RCC 7860 (cell line): ENCODE measurements at regions not wholly inside any gene's neighbourhood (a gene's known extent, or its start where the extent isn't known, plus 50 kb on each side); places are given as distances from the start of the nearest gene placed in this dataset.
A peak's percentile ranks its signal among the peaks of the same experiment; 100 is the strongest.
"Not testable (repeated sequence)": the region's sequence is repeated elsewhere in the genome, so short reads cannot be mapped to it uniquely, and the experiment has no call there.

ENCODE experiments used
- DNase-seq: peaks from one replicate; pipeline ENCODE4 v3.0.0-alpha.2; 2015; ENCODE audit warnings: low spot score
- FAIRE-seq: peaks from 2 replicates; lab custom pipeline; 2012; peaks lifted over from hg19 to GRCh38; lab: Jason Lieb, UNC

DNA sequence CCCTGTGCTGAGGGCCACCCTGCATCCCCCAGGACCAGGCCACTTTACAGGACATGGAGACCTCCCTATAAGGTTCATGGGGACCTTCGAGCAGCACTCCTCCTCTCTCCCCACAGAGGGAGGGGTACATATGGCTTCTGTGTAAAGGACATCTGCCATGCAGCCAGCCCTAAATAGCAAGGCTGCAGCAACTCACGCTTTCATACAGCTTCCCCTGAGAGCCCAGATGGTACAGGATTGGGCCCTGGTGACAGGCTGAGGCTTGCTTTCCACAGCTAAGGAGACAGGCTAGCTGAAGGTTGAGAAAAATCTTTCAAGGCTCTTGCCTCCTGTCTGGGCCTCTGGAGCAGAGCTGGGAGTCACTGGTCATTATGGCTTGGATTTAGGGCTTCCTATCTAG lies 147.0 kb upstream of the ZNF366 start:
- DNase-seq (no peak), FAIRE-seq (no peak)

DNA sequence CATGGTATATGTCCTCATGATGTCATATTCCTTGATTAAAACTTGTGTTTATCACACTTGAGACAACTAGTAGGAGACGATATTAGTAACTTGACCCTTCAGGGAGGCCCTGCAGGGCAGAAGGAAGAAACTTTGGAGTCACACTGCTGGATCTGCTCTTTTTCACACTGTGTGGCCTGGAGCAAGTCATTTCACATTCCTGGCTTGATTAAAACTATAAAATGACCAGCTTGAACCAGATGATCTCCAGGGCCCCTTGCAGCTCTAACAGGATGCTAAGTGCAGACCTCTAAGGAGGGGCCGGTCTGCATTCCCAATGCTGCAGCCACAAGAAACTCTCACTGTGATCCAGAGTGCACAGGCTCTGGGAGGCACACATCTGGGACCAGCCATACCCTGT lies 146.4 kb upstream of the ZNF366 start:
- no peak for DNase-seq
- FAIRE-seq, result no peak

DNA sequence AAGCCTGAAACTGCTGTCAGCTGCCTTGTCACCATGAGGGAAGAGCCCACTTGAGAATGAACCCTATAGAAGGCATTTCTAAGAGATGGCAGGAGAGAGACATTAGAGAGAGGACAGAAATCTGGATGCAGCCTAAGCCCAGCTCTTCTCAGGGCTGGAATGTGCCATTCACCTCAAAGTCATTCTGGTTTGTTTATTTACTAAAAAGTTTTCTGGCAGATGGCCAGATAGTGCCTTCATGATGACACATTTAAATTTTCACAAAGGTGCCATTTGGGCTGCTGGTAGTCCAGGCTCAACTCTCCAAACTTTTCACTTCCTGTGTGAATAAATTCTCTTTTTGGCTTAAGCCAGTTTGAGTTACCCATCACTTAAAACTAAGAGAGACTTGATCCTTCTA lies 144.6 kb upstream of the ZNF366 start:
- DNase-seq (no peak), FAIRE-seq (no peak)

DNA sequence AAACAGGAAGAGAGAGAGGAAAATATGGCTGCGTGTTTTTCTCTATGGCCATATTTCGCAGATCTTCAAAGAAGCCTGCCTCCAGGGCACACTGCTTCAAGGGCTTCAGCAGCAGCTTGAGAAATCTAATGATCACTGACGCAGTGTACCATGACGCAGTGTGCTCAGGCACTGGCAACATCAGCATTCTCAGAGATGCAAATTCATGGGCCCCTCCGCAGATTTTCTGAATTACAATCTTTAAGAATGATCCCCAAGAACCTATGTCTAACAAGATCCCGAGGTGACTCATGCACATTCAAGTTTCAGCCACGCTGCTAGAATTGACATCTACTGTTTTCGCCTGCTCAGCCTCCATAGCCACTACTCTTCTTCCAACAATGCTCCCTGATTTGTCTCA lies 143.9 kb upstream of the ZNF366 start:
- DNase-seq (no peak), FAIRE-seq (no peak)

DNA sequence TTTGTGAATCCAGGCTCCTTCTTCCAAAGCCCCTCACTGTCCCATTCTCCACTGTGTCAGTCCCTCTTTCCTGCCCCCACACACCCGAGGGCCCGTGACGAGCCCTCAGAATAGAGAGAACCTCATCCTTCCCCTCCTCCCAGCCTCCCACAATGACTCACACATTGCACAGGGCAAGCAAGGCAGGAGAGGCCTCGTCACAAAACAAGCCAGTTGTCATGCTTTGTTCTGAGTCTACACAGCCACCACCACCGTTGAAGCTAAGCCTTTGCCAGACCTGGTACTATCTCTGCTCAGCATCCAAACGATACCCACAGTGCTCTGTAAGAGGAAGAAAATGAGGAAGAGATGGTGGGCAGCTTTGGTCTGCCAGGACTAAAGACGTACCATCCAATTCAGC lies 142.2 kb upstream of the ZNF366 start:
- DNase-seq, result peak; percentile 13
- no peak for FAIRE-seq

DNA sequence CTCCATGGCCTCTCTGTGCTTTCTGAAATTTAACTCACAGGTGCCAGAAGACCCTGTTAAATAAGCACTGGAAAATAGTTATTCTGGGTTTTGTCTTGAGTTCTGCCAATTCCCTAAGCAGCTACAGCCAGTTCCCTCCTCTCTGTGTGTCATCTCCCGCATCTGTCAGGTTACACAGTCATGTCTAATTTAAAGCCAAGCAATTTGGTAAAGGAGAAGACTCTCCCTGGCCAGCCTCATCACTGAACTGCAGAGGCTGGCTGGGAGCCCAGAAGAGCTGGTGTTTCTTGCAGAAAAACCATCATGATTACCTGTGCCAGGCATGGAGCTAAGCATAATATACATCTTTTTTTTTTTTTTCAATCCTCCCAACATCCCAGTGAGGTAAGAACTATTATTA lies 141.3 kb upstream of the ZNF366 start:
- FAIRE-seq (no peak), DNase-seq (no peak)

DNA sequence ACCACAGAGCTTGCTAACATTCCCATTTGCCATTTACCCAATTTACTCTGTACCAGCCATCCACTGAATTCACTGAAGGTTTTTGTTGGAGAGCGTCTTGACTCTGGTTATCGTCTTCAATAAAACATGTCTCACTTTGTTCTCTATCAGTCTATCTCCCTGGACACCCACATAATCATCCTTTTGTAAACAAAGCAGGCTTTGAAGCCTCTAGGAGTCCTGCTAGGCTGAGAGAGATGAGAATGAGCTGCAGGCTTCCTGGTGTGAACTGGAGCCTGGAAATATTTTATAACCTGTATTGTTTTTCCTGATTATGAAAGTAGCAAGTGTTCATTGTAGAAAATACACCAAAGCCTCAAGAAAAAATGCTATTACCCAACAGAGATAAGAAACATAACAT lies 140.6 kb upstream of the ZNF366 start:
- FAIRE-seq, result no peak
- no peak for DNase-seq

DNA sequence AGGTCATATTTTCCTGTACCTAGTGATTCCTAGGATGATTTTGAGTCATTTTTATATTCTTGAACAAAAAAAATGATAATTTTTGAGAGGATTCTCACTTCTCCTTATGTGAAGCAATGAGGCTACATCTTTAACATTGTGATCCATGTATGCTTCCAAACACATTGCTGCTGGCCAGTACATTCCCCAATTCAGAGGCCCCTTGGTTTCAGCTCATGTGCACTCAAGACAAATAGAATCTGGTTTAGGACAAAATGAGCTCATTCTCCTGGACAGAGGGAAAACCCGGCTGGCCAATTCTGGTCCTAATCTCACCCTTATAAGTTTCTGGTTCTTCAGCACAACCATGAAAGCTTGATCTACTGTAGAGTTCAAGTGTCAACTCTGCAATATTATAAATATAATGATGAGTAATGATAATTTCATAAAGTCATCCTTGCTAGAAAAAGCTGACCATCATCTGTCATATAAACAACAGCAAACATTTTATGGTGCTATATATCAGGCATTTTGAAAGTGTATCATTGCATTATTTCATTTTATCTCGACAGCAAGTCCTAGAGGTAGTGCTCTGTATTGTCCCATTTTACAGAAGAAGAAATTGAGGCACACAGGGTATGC lies 139.1 kb upstream of the ZNF366 start:
- FAIRE-seq (no peak), DNase-seq (no peak)

DNA sequence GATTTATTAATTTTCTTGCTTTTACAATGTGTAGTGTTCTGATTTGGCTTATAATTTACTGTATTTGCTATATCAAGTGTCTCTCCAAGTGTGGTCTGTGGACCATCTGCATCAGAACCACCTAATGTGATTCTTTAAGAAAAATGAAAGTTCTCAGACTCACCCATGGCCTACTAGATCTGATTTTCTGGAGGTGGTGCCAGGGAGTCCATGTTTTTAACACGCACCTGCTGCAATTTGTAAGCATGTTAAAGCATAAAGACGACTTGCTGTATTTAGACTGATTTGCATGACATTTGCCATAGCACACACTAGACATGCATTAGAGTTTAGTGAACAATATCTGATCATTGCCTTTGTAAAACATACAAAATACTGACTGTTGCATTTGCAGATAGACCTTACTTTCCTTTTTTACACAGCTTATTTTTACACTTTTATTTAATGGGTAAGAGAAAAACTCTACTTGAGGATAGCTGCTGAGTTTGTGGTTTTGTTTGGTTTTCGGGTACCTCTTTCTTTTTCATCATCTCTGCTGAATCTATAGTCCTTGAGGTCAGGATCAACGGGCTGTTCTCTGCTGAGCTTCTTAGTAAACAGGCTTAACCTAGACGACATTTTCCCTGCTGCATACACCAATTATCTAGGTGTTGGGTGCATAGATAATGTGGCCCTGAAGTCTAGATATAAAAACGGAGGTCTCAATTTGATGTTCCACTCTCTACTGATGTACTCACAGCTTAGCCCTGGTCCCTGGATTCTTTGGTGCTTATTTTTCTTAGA lies 138.0 kb upstream of the ZNF366 start:
- FAIRE-seq, result no peak

DNA sequence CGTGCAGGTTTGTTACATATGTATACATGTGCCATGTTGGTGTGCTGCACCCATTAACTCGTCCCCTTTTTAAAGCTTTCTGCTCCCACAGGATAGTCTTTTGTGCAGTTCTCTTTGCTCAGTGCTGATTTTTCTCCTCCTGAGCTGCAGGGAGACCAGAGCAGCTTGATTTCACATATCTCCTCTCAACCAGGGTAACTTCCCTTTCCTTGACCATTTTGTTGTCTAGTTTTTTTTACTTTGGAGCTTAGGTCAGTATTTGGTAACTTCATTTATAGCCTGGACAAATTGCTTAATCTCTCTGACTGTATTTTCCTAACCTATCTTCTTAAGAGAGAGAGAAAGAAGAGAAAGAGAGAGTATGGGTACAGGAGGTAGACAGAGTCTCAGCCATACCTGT lies 137.1 kb upstream of the ZNF366 start:
- DNase-seq (no peak), FAIRE-seq (no peak)

More for the DNA sequence above, 138.0 kb upstream of the ZNF366 start:
- DNase-seq, result no peak

DNA sequence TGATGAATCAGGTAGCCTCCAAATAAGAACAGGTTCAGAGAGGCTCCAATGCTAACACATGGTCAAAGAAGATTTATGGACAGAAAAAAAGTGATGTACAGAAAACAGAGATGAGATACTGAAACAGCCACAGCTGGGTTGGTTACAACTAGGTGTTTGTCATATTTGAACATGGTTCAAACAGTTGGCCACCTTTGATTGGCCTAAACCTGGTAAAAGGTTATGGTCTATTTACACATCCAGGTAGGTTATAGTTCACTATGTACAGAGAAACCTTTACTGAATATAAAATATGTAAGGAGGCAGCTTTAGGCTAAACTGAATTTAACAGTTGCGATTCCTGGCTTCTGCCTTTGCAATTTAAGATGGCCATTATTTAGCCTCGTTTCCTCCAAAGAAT lies 134.0 kb upstream of the ZNF366 start:
- FAIRE-seq (no peak), DNase-seq (no peak)

DNA sequence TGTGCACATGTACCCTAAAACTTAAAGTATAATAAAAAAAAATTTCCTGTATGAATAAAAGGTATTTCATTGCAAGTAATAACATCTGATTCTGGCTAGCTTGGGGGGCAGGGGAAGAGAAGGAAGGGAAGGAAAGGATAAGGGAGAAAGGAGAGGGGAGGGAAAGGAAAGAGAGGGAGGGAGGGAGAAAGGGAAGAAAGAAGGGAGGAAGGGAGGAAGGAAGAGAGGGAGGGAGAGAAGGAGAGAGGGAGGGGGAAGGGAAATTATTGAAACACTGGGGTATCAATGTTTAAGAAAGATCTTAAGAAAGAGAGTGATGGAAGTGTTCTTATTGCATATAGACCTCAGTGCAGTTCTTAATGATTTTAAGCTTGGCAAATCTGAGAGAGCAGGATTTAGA lies 129.8 kb upstream of the ZNF366 start:
- FAIRE-seq (no peak), DNase-seq (no peak)

DNA sequence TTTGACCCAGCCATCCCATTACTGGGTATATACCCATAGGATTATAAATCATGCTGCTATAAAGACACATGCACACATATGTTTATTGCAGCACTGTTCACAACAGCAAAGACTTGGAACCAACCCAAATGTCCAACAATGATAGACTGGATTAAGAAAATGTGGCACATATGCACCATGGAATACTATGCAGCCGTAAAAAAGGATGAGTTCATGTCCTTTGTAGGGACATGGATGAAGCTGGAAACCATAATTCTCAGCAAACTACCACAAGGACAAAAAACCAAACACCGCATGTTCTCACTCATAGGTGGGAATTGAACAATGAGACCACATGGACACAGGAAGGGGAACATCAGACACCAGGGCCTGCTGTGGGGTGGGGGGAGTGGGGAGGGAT lies 129.4 kb upstream of the ZNF366 start:
- FAIRE-seq, DNase-seq: not testable (repeated sequence)

DNA sequence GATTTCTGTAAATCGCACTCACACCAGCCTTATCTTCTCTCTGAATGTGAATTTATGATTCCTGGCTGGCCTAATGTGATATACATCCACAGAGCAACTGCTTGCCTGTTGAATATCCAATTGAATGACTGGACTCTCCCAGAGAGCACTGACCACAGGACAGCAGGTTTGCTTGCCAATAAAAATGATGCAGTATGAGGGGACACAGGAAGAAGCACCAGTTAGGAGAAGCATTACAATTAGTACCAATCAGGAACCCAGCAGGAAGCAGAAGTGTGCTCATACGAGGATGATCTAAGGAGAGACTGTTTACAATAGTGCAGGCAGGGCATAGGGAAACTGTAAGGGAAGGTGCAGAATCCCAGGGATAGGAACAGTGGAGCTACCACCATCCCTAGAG lies 127.2 kb upstream of the ZNF366 start:
- FAIRE-seq (no peak), DNase-seq (no peak)

DNA sequence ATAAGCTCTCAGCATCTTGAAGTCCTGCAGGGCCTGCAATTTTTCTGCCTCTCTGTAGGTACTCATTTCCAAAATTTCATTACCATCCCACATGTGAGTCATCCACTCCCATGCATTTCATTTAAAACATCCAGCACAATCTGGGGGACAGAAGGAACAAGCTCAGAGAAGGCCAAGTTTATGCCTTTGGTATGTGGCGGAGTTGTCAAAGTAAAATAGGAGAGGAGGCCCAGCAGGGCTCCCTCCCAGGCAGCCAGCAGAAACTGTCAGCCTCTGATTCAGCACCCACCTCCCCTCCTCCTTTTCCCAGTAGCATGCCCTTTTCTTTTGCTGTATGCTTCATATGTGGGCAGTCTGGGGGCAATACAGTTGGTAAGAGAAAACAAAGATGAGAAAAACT lies 126.4 kb upstream of the ZNF366 start:
- no peak for FAIRE-seq
- no peak for DNase-seq

DNA sequence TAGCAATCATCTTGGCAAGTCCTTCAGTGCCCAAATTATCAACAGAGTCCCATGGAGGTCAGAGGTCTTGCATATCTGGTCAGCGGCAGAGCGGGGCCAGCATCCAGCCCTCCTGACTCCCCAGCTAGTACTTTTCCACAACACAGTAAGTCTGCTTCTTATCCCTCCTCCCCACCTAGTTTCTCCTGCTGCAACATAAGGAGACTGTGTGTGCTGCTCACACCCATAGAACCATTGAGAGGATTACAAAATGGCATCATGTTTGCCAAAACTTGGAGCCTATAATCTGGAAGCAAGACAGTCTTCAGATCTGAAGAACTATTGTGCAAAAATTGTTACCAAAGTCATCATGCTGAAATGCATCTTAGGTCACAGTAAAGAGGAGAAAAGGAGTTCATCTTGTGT lies 125.8 kb upstream of the ZNF366 start:
- DNase-seq, result no peak
- FAIRE-seq, result no peak

DNA sequence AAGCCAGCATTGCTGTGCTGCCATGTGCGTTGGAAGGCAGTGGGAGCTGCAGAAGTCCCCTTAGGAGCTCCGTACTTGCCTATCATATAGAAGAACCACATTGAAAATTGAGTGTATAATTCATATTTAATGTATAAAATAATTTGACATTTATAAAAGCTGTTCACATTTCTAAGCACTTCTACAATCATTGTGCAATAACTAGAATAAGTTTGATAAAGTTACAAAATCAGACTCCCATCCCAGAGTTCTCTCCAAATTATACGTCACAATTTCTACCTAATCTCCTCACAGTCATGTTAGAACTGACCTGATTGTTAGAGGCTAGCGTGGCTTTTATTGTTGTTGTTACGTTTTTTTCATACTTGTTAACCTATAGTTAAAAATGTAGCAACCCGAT lies 123.5 kb upstream of the ZNF366 start:
- FAIRE-seq, result no peak

DNA sequence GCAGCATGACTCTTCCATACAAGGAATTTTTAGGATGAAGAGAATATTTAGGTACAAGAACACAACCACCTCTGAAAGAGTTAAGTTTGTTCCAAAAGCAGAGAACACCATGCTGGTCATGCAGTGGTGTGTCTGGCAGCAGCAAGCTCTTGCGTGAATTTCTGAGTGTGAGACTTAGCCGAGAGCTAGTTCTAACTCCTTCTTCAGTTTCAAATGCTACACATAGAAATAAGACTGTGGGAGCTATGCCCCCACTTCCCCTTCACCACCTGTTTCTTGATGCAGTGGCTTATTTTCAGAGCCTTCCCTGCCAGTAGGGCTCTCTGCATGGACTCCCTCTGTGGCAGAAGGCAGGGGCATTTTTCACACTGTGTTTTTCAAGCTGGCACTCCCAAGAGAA lies 122.9 kb upstream of the ZNF366 start:
- FAIRE-seq, result no peak
- DNase-seq, result no peak

More for the DNA sequence above, 123.5 kb upstream of the ZNF366 start:
- DNase-seq, result no peak

DNA sequence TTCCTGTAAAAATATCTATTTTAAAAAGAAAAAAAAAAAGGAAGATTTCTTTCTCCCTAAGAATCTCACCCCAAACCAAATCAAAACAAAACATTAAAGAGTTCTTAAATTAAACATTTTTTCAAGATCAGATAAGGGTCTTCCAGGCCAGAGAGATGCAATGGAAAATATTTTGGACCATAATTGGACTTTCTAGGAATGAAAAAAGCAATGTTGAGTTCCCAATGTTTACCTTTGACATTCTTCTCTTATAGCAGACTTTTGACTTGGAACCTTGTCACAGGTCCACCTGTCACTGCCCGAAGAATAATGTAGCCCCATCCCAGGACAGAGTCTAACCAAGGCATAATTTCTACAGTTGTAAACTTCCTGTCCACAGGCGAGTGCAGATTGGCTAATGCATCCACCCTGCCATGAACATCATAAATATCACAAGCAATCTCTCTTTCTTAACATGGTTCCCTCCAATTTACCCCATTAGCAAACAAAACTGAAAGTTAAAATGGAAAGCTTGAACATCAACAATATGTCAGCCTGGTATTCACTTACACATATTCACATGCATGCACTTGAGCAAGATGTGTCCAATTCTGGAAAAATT lies 121.7 kb upstream of the ZNF366 start:
- no peak for DNase-seq
- no peak for FAIRE-seq

DNA sequence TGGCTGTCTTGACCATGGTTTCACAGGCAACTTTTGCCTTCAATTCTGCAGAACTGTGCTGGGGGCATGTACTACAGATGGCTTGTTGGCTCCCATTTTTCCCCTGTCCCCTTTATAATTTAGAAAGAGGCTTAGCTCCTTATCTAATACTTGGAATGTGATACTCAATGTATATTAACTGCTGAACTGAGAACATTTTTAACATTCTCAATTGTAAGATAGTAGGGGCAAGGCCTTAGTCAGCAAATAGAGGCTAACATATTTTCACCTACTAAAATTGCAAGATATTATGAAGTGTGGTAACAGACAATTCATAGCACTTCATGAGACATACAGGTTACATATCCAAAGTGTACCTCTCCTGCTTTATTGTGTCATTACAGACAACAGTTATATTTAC lies 118.1 kb upstream of the ZNF366 start:
- DNase-seq (no peak), FAIRE-seq (no peak)

DNA sequence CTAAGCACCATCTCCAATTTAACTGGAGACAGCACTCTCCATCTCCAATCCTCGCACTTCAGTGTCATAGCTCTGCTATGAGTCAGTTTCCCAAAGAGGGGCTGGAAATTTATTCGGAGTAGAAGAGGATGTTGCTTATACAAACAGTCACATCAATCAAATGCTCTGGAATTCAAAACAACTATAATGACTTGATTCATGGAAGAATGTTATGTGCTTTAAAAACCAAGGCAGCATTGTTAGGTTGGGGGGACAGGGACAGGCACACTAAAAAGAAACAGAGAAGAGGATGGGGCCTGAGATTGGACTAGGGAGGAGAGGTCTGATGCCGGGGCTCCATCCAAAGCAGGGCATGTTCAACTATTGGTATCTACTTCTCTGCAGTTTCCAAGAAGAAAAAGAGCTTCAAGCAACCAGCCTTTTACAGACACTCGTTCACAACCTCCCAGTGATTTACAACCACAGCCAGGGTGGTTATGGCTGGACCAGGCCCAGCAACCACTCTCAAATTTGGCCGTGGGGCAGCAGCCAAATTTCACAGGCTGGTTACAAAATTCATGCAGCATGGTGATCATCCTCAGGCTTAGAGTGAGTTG lies 117.5 kb upstream of the ZNF366 start:
- DNase-seq (no peak), FAIRE-seq (no peak)

DNA sequence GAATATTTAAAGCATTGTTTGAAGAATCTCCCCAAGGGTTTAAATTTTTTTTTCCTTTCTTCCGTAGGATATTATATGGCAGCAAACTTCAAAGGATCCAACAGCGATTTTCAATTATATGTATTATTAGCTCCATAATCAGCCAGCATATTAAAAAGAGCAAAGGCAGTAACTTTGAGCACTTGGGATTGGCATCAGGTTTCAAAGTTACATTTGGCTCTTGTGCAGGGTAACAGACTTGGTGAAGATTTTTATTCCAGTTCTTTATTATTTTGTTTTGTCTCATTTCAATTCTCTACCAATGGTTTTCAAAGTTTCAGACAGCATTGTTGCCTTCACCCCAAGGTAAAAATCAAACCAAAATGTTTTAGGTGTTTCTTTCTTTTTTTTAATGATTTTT lies 116.7 kb upstream of the ZNF366 start:
- DNase-seq, result no peak
- no peak for FAIRE-seq
